Bronchial epithelial cell (primary cell): ENCODE measurements at regions not wholly inside any gene's neighbourhood (a gene's known extent, or its start where the extent isn't known, plus 50 kb on each side); places are given as distances from the start of the nearest gene placed in this dataset.

Experiments used
- DNase-seq: peaks from one replicate; pipeline ENCODE4 v3.0.0-alpha.2; 2010; ENCODE audit warnings: low read depth
- FAIRE-seq: peaks from 2 replicates; lab custom pipeline; 2011; peaks lifted over from hg19 to GRCh38; lab: Jason Lieb, UNC
- H3K27me3 ChIP-seq: 2 replicates; pipeline ENCODE4 v1.5.1; 2011; ENCODE audit warnings: low read length; ENCODE audit not compliant: control insufficient read depth, insufficient read depth
- H3K36me3 ChIP-seq: 2 replicates; pipeline ENCODE4 v1.5.1; 2011; ENCODE audit warnings: low read length; ENCODE audit not compliant: control insufficient read depth, insufficient read depth
- H3K4me3 ChIP-seq: 2 replicates; pipeline ENCODE4 v1.5.1; 2011; ENCODE audit warnings: mild to moderate bottlenecking, low read depth, low read length, control low read depth
- TF ChIP-seq, protein P1 (sequence below): IDR thresholded peaks from 2 replicates; pipeline ENCODE4 v1.5.1; 2011; ENCODE audit warnings: mild to moderate bottlenecking, moderate library complexity, low read length, control low read depth, inconsistent platforms; ENCODE audit not compliant: insufficient read depth, severe bottlenecking

- TF ChIP-seq, protein P1, sequence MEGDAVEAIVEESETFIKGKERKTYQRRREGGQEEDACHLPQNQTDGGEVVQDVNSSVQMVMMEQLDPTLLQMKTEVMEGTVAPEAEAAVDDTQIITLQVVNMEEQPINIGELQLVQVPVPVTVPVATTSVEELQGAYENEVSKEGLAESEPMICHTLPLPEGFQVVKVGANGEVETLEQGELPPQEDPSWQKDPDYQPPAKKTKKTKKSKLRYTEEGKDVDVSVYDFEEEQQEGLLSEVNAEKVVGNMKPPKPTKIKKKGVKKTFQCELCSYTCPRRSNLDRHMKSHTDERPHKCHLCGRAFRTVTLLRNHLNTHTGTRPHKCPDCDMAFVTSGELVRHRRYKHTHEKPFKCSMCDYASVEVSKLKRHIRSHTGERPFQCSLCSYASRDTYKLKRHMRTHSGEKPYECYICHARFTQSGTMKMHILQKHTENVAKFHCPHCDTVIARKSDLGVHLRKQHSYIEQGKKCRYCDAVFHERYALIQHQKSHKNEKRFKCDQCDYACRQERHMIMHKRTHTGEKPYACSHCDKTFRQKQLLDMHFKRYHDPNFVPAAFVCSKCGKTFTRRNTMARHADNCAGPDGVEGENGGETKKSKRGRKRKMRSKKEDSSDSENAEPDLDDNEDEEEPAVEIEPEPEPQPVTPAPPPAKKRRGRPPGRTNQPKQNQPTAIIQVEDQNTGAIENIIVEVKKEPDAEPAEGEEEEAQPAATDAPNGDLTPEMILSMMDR: no peak
- no peaks in the 10 kb centered on the region for H3K27me3 ChIP-seq
Measured at GRCh38 chr16:79434771-79435170, 165.8 kb downstream of the MAF start.

GRCh38 chr16:79434092-79434491 lies 166.4 kb downstream of the MAF start:
- Histone ChIP-seq H3K36me3 (no peaks in the 10 kb centered on the region), H3K4me3 (no peak overlapping the region), H3K27me3 (no peaks in the 10 kb centered on the region)
- TF ChIP-seq, protein P1: no peak
- no peak for FAIRE-seq
- DNase-seq: no peak

More at GRCh38 chr16:79434771-79435170, 165.8 kb downstream of the MAF start:
- Histone ChIP-seq H3K4me3 (no peak overlapping the region), H3K36me3 (no peaks in the 10 kb centered on the region)
- DNase-seq (no peak), FAIRE-seq (no peak)

- TF ChIP-seq, protein P1: no peak
- no peaks in the 10 kb centered on the region for H3K36me3 ChIP-seq
- FAIRE-seq: no peak
Measured at GRCh38 chr16:79431923-79432322, 168.6 kb downstream of the MAF start.

DNA sequence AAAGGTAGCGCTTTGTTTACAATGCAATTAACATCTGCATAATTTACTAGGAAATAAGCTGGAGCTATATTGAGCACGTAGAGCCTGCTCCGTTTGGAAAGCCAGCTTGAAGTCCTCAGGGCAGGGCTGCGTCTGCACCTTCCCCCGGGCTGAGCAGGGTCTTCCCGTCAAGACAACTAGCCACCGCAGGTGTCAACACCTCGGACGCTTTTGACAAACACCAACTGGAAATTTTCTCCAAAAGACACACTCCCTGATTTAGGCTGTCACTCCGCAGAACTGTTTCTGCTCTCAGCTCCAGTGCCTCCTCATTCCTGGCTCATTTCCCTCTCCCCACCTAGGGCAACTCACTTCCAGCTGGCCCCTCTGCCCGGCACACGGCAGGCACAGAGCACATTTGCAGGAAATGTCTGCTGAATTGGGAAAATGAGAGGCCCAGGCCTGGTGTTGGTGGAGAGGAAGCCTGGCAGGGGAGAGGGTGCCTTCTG lies 170.3 kb downstream of the MAF start:
- H3K4me3 ChIP-seq: no peak overlapping the region
- FAIRE-seq (no peak), DNase-seq (no peak)
- TF ChIP-seq, protein P1: no peak
- no peaks in the 10 kb centered on the region for H3K36me3 ChIP-seq
- no peaks in the 10 kb centered on the region for H3K27me3 ChIP-seq

More at GRCh38 chr16:79431923-79432322, 168.6 kb downstream of the MAF start:
- Histone ChIP-seq H3K4me3 (no peak overlapping the region), H3K27me3 (no peaks in the 10 kb centered on the region)
- no peak for DNase-seq

DNA sequence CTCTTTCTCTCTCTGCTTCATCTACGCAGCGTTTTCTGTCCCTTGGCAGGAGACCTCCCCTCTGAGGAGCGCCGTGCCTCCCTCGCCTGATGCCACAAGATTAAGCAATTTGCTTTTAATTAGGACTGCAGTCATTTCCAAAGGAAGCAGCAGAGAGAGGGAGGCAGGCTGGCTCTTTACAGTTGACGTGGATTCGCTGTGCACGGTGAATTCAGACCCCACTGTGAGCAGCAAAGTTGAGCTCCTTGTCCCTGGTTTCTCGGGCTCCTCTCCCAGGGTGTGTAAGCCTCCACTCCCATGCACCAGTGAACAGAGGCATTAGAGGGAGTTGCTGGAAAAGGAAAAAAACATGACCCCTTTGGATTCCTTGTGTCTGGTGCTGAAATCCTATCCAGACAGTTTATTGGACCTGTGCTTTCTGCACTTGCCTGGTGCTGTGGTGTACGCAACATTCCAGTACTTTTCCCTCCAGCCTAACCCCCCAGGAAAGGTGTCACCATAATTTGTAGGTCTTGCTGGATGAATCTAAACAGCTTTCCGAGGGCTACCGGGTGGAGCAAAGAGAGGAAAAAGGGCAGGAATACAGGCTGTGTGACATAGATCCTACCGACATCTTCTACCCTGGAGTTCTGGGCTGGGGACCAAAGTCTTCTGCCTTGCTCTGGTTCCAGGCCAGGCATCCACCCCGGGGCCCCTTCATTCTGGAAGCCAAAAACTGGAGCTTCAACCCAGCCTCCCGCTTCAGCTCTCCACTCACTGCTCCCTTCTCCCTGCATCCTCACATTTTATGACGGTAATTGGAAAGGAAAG lies 171.0 kb downstream of the MAF start:
- Histone ChIP-seq H3K27me3 (no peaks in the 10 kb centered on the region), H3K4me3 (no peak overlapping the region), H3K36me3 (no peaks in the 10 kb centered on the region)
- FAIRE-seq (no peak), DNase-seq (no peak)
- TF ChIP-seq, protein P1: no peak
